Superior temporal gyrus (tissue), 1 donor: ENCODE measurements at regions not wholly inside any gene's neighbourhood (a gene's known extent, or its start where the extent isn't known, plus 50 kb on each side); places are given as distances from the start of the nearest gene placed in this dataset.

ENCODE experiments used
- DNase-seq: peaks from one replicate; pipeline ENCODE4 v3.0.0-alpha.2; 2016; ENCODE audit errors: extremely low spot score

- DNase-seq = no peak
These were observed 102.0 kb upstream of the RPS6KA2 start for GRCh38 chr6:166728884-166729530.

- no peak for DNase-seq
These were observed 99.2 kb upstream of the RPS6KA2 start for GRCh38 chr6:166726201-166726600.

- no peak for DNase-seq
These were observed 98.5 kb upstream of the RPS6KA2 start for GRCh38 chr6:166725571-166725970.

GRCh38 chr6:166724576-166724975, 97.5 kb upstream of the RPS6KA2 start:
- DNase-seq = no peak

- no peak for DNase-seq
These were observed 95.7 kb upstream of the RPS6KA2 start for GRCh38 chr6:166722785-166723184.

GRCh38 chr6:166721576-166721975, 94.5 kb upstream of the RPS6KA2 start:
- no peak for DNase-seq

- no peak for DNase-seq
These were observed 93.8 kb upstream of the RPS6KA2 start for GRCh38 chr6:166720856-166721255.

GRCh38 chr6:166719019-166719418, 92.0 kb upstream of the RPS6KA2 start:
- DNase-seq = no peak

- DNase-seq = no peak
These were observed 91.5 kb upstream of the RPS6KA2 start for GRCh38 chr6:166718516-166718915.

GRCh38 chr6:166716910-166717617, 90.0 kb upstream of the RPS6KA2 start:
- no peak for DNase-seq

GRCh38 chr6:166715992-166716391, 88.9 kb upstream of the RPS6KA2 start:
- DNase-seq = no peak

GRCh38 chr6:166715065-166715464, 88.0 kb upstream of the RPS6KA2 start:
- DNase-seq = no peak

- DNase-seq = no peak
These were observed 87.5 kb upstream of the RPS6KA2 start for GRCh38 chr6:166714581-166714980.

GRCh38 chr6:166714187-166714510, 87.1 kb upstream of the RPS6KA2 start:
- DNase-seq = no peak

GRCh38 chr6:166713434-166714186, 86.6 kb upstream of the RPS6KA2 start:
- no peak for DNase-seq

GRCh38 chr6:166712286-166713228, 85.5 kb upstream of the RPS6KA2 start:
- DNase-seq = no peak

GRCh38 chr6:166710084-166710483, 83.0 kb upstream of the RPS6KA2 start:
- DNase-seq = no peak

- DNase-seq = no peak
These were observed 81.4 kb upstream of the RPS6KA2 start for GRCh38 chr6:166708460-166708859.

- DNase-seq = peak; percentile 60
These were observed 80.0 kb upstream of the RPS6KA2 start for GRCh38 chr6:166707045-166707444.

- no peak for DNase-seq
These were observed 78.0 kb upstream of the RPS6KA2 start for GRCh38 chr6:166705069-166705468.

GRCh38 chr6:166704171-166704570, 77.1 kb upstream of the RPS6KA2 start:
- DNase-seq = no peak
